GM19452 (cell line): ENCODE measurements at regions not wholly inside any gene's neighbourhood (a gene's known extent, or its start where the extent isn't known, plus 50 kb on each side); places are given as distances from the start of the nearest gene placed in this dataset.
A peak's percentile ranks its signal among the peaks of the same experiment; 100 is the strongest.

Experiments used
- ATAC-seq: cut with Tn5 transposase; IDR thresholded peaks from one replicate; pipeline ENCODE4 v1.9.1; 2021; ENCODE audit not compliant: unreplicated experiment

DNA sequence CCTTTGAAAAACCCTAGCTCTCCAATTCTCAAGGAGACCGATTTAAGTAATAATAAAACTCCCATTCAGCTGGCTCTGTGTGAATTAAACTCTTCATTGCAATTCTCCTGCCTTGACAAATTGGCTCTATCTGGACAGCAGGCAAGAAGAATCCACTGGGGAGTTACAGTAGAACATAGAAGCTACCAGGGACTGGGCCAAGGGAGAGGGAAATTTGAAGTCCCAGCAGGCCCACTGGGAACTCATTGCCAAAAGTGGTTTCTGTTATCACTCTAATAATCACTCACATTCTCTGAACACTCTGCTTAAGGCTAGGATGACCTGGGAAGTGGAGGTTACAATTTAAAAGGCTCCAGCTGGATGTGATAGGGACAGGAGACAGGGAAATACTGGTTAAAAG is 384.5 kb upstream of the CCDC196 start:
- no peak for ATAC-seq

DNA sequence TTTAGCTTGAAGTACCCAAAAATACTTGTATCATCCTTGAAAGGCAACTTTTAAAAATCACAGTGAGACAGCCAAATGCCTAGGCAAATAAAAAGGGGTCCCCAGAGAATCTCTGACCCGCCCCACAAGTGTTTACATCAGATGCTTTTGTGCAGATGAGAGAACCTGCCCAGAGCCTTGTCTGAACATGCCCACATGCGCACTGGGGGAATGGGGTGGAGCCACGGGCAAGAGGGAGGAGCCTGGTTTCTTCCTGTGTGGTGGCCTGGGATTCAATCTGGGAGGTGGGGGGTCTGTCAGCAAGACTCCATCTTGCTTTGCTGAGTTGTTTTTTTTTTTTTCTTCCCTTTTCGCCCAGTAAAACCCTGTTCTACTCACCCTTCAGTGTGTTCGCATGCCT is 381.7 kb upstream of the CCDC196 start:
- no peak for ATAC-seq

DNA sequence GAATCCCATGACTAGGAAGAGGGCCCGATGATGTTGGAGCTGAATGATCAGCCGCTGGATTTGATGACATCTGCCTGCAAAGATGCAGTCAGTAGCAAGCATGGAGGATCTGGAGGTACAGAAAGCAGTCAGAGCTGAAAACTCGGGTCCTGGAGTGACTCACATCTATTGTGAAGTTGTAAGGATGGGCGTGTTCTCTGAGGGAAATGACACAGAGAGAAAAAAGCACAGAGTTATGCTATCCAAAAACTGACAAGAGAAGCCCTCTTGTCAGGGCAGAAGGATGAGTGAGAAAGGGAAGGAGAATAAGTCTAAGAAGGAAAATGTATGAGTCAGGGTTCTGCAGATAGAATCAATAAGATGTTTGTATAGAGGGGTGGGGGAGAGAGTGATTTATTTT is 380.4 kb upstream of the CCDC196 start:
- ATAC-seq, result no peak

DNA sequence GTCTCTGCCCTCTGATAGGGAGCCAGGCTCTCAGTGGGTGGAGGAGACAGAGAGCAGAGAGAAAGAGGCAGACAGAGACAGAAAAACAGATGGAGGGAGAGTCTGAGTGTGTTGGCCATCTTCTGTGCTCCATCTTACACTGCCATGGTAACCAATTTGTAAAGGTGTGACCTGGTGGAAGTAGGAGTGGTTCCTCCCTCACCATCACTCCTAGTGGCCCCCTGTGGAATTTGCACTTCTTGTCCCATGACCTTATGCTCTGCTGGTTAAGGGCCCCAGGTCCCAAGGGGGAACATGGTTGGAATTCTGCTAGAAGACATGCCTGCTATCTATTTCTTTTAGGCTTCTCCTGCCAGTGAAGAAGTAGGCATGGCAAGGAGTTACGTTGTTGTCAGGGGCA is 376.7 kb upstream of the CCDC196 start:
- no peak for ATAC-seq

DNA sequence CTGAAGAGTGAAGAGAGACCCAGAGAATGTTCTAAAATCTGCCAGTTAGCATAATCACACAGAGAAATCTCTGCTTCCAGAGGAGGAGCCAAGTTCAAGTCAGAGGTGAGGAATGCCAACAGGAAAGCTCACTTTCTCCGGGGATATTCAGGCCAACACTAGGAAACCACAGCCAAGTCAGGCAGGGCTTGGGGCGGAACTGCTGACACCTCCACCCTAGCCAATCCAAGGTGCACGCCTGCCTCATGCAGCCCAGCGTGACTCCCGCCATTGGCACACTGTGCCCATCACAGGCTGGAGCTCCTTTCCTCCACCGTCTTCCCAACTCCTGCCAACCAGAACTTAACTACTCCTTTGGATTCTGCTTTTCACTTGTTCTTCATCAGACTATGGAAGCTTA is 374.3 kb upstream of the CCDC196 start:
- no peak for ATAC-seq

DNA sequence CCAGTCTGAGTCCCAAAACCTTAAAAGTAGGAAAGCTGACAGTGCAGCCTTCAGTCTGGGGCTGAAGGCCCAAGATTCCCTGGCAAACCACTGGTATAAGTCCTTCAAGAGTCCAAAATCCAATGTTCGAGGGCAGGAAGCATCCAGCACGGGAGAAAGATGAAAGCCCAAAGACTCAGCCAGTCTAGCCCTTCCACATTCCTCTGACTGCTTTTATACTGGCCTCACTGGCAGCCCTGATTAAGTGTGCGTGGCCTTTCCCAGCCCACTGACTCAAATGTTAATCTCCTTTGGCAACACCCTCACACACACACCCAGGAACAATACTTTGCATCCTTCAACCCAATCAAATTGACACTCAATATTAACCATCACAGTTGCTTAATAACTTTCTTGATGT is 372.1 kb upstream of the CCDC196 start:
- ATAC-seq, result no peak

DNA sequence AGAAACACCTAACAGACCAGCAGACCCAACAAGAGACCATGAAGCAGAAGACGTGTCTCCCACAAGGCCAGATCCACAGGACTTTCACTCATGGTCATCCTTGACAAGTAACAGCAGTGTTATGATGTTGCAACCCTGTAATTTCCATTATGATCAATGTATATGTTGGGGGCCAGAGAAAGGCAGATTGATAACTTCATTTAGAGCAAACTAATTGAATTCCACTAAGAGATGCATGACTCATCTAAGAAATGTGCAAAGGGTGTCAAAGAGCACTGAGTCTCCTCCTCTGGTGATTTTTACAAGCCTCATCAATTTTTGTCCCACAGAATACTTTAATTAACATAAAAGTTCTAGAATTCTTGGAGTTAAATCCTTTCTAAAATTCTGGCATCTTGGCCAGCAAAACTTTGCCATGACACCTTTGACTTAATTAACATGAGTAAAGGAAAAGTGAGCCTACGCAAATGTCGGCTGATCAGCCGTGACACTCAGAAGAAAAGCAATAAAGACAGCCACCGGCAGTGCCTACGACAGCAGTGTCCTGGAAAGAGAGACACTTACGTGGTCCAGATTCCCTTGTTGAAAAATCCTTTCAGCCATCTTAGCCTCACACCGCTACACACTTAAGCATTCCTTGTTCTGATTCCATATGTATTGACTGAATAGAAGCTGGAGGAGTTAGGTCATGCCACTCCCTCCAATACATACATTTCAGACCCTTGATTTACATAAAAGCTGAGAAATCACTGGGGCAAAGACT is 370.2 kb upstream of the CCDC196 start:
- no peak for ATAC-seq

DNA sequence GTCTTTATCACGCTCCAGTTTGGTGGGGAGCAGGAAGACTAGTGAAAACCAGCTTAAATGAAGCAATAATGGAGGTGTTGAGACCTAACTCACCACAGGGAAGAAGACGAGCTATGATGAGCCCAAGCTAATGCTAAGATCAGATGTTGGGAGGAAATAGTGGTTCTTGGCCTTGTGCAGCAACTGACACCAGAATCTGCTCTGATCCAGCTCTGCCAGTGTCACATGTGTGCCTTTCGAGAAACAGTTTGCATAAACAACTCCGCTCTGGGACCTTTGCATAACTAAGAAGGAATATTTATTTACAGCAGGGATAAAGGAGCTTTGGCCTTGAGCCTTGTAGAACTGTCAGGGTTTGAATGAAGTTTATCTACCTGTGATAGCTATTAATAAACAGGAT is 369.4 kb upstream of the CCDC196 start:
- no peak for ATAC-seq

DNA sequence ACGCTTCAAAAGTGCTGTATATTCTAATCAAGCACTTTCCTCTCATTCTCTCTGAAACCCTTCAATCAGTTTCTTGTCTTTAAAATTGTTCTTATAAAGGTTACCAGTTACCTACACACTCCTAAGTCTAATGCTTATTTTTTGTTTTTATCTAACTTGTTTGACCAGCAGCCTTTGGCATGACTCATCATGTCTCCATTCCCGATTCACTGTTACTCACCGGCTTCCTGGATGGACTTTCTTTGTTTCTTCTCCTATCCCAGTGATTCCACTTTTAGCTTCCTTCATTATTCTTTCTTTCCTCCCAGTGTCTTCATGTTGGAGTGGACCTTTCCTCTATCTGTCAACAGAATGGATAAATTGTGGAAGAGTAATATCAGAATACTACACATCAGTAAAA is 368.6 kb upstream of the CCDC196 start:
- ATAC-seq, result no peak

DNA sequence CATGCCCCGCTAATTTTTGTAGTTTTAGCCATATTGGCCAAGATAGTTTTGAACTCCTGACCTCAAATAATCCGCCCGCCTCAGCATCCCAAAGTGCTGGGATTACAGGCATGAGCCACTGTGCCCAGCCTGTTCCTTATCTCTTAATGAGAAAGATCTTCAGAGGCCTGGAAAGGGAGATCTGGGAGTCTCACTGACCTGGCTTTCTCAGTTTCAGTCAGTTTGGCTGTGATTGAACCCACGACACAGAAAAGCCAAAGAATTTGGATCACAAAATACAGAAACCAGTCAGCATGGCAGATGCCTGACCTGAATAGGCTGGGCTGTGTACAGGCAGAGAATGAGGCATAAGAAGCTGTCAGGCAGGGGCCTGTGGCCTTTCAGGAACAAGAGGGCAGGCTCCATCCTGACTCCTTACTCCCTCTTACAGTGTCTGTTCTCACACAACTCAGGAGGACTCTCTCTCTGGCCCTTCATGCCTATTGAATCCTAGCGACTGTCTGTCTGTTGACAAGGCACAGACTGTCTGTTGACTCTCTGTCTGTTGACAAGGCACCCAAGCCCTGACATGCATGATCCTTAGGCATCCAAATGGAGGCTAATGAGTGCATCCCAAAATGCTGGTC is 366.5 kb upstream of the CCDC196 start:
- ATAC-seq, result no peak

DNA sequence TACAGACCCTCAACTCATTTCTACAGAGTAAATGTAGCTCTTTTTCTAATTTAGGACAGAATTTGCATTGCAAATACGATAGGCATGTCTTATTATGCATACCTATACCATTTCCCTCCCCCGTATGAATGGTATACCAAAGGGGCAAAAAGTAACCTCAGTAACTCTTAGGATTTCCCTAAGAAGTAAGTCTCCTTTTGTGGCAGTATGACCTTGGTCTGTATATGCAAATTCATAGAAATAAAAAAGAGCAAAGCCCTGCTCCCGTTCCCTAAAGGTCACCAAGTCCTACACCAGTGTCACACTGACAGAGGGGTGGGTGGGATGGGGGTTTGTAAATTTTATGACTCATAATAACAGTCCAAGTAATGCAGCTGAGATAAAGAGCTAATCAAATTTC is 365.8 kb upstream of the CCDC196 start:
- no peak for ATAC-seq

DNA sequence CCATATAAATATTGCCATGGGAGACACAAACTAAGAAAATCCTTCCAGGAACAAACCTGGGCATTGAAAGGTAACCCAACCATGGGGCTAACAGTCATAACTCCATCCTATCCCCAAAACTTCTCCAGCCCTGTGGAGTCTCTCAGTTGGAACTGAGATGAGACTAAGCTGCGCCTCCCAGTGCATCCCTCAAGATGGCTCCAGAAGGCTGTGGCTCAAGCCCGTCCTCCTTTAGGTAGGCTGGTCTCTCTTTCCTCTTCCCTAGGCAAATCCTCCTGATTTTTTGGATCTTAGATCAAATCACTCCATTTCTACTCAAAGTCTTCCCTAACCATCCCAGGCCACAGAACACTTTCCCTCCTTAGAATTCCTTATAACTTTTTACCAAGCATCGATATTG is 364.3 kb upstream of the CCDC196 start:
- no peak for ATAC-seq

DNA sequence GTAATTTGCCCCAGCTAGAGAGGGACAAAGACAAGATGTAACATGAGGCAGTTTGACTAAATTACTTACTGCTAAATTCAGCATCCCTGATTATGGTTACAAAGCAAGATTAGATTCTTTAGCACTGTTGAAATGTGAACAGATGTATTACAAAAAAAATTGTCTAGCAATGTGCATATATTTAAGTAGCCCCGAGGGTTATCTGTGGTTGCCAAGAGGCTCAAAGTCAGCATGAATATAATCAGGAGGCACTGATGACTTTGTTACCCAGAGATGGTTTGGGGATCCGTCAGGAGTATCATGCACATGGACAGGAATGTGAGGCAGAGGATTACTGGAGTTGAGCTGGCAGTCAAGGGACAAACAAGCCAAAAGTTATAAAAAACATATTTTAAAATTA is 356.9 kb upstream of the CCDC196 start:
- no peak for ATAC-seq

DNA sequence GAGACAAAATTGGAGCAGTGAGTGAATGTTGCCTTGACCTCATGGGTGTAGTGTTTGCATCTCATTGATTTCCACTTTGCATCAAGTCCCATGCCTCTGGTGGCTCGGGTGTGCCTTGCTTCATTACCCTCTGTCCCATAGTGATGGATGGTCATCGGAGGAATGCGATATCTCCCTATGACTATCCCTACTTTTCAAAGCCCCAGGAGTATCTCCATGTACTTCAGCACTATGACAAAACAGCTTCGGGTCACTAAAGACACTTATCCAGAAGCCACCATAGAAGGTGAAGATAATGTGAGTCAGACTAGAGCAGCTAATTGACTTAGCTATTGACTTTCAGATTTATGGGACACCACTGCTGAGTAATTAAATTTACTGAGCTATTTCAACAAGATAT is 355.1 kb upstream of the CCDC196 start:
- no peak for ATAC-seq

DNA sequence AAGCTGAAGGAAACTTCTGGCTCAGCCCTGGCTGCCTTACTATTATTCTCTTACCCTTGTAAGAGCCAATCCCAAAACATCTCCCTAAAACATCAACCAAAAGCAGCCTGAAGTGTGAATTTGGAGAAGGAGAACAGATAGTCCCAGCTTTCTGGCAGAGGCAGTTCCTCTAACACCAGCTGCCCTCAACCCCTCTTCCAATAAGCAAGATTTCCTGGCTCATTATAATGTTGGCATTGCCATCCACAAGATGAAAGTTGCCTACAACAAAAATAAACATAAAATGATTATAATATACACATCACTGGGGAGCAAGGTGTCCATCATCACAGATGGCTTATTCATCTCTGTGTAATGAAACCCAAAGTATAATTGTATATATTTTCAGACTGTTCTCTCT is 352.5 kb upstream of the CCDC196 start:
- ATAC-seq, result no peak

DNA sequence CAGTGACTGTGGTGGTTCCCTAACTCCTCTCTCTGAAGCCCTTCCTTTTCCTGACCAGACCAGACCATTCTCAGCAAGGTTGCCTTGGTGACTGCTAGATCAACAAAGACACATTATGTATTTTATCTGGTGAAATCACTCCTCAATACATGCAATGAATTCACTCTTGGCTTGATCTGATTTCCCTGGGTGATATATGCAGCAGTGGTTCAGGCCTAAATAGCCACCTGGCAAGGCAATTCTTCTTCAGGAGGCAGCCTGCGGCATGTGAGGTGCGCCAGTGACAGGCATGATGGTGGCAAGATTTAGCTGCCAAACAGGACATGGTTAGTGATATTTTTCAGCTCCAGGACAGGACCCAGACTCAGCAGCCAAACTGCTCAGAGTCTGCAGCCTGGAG is 350.3 kb upstream of the CCDC196 start:
- no peak for ATAC-seq

DNA sequence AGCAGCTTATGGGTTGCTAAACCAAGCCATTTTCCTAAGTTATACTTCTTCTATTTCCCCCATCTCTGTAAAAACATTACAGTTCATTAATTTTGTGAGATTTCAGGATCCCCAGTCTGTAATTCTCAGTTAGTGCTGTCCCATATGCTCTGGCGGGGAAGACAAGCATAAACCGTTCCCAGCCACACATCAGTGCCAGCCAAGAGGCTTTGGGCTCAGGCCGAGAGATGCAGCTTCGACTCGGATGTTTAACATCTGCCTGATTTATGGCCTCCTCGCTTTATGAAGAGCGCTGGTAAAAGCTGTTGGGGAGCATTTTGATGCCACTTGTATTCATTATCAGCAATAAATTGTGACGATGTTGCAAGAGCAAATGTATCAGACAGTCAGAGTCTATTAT is 349.1 kb upstream of the CCDC196 start:
- ATAC-seq, result no peak

DNA sequence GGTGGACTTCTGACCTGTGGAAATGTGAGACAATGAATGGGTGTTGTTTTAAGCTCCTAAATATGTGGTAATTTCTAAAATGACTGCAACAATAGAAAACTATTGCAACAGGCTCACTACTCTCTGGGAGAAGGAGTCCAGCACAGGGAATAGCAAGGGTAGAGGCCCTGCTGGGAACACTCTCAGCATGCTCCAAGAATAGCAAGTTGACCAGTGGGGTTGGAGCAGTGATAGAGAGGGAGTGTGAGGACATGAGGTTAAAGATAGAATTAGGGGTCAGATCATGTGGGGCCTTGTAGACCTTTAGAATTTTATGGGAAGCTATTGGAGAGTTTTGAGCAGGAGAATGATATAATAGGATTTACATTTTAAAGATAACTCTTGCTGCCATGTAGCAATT is 346.7 kb upstream of the CCDC196 start:
- ATAC-seq, result no peak

DNA sequence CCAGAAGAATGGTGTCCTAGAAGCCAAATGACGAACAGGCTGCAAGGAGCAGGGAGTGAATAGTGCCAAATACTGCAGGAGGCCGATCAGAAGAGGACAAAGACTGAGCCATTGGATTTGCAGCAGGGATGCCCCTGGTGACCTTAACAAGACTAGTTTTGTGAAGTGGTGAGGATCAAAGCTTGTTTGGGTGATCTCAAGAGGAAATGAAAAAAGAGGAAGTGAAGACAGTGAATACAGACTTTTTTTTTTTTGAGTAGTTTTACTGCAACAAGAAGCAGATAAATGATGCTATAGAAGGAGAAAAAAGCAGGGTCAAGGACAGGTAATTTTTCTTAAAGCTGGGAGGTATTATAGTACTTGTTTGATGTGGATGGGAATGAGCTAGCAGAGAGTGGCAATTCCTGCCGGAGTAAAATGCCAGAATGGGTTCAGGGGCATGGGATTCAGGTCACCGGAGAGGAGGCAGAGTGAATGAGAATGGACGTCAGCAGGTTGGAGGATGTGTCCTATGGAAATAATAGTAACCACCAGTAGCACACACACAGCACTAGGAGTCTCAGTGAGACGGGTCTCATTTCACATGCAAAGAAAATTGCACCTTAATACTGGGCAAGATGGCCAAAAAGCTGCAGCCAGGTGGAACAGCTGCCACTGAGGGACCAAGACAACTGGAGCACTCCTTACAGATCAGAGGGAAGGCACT is 345.8 kb upstream of the CCDC196 start:
- peak; percentile 69 for ATAC-seq

DNA sequence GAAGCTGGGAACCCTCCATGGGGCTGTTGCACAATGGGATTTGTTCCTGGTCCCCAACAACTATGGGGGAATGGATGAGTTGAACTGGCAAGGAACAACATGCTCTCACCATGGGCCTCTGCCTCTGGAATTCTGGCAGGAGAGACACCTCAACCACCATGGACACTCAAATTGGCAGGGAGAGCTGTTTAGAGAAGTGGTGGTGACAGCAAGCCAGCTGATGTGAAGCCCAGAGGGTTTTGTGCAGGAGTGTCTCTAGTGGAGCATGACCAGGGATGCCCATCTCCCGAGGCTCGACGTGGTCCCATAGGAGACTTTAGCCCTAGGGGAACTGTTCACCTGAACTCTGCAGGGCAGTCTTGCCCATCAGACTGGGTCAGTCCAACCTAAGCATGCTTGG is 345.2 kb upstream of the CCDC196 start:
- no peak for ATAC-seq

DNA sequence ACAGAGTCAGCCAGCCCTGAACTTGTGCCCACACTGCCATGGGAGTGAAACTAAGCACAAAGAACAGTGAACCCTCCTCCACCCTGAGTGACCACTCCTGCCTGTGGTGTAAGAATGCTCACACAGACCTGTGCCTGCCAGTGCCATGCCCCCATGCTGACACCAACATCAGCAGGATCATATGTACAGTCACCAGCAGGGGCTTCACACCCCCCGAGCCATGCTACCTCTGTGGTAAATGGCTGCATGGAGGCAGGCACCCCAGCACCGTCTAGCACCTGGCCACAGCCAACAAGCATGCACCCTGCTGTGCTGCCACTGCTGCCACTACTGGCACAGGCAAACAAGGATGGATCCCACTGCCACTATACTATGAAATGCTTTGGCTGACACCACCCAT is 344.4 kb upstream of the CCDC196 start:
- ATAC-seq, result no peak

DNA sequence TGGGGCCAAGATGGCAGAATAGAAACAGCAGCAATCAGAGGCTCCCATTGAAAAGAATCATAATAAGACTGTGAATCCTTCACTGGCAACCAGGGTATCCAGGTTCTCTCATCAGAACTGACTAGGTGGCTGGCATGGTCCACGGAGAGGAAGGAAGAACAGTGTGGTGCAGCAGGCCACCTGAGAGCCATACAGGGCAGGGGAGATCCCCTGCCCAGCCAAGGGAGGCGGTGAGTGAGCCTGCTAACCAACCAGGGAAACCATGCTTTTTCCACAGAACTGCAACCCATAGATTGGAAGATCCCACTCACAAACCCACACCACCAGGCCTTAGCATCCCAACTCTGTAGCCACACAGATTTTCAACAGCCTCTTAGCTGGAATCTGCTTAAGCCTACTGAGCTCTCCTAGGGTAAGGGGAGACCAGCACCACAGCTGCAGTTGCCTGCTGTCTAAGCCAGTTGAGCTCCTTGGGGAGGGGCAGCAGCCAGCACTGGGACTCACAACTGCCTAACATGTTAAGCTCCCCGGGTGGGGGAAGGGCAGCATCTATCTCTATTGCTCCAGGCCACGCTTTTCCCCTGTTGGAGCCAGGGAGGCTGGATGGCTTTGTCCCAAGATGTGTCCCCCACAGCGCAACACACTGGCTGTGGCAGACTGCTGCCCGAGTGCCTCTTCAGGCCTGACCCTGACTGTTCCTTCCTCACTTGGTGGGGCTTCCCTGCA is 342.6 kb upstream of the CCDC196 start:
- ATAC-seq, result no peak
